HG02642 (cell line): ENCODE measurements at regions not wholly inside any gene's neighbourhood (a gene's known extent, or its start where the extent isn't known, plus 50 kb on each side); places are given as distances from the start of the nearest gene placed in this dataset.

ENCODE experiments used
- ATAC-seq: cut with Tn5 transposase; IDR thresholded peaks from one replicate; pipeline ENCODE4 v1.9.1; 2021; ENCODE audit warnings: mild to moderate bottlenecking; ENCODE audit not compliant: unreplicated experiment, poor library complexity

DNA sequence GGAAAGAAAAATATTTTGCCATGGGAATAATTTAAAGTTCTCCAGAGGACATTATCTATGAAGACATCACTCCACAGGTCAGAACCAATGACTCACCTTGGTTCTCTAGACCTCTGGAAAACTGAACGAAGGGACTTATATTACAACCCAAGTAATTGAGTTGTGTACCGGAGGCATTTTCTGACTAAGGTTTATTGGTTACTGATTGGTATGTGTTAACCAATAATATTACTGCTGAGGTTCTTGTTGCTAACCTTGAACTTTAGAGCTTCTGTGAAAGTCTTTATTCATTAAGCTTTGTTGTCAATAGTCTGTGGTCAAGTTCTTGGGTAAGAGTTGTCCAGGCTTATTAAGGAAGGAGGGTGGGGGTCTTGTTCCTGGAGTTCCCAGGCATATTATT, 78.1 kb upstream of the MTPN start:
- no peak for ATAC-seq

DNA sequence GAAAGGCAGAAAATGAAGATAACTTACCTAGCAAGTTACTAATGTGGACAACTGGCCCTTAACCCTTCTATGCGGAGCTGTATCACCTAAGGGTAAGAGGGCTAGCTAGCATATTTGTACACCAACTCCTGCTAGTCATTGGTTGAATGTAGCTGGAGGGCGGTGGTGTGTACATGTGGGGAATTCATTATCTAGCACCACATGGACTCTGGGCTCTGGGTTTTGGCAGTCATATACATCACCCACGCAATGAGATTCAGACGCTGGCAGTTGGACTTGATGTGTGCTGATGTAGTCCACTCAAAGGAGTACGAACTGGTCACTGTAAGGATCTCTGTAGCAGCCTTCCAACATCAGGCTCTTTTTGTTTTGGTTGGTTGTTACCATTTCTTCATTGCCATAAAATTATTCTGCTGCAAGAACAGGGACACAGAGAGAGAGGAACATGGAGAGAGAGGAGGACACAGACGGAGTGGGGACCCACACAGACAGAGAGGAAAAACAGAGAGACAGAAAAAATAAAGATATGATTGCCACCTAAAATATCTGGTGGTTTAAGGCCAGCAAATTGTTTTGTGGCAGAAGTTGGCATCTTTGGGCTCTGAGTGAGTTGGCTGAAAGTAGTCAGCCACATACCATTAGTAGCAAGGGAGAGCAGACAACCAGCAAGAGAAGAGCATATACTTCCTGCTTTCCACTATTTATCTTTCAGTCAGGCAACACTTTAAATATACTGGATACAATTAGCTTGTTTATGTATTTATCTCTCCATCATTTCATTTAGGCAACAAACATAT, 76.7 kb upstream of the MTPN start:
- no peak for ATAC-seq

DNA sequence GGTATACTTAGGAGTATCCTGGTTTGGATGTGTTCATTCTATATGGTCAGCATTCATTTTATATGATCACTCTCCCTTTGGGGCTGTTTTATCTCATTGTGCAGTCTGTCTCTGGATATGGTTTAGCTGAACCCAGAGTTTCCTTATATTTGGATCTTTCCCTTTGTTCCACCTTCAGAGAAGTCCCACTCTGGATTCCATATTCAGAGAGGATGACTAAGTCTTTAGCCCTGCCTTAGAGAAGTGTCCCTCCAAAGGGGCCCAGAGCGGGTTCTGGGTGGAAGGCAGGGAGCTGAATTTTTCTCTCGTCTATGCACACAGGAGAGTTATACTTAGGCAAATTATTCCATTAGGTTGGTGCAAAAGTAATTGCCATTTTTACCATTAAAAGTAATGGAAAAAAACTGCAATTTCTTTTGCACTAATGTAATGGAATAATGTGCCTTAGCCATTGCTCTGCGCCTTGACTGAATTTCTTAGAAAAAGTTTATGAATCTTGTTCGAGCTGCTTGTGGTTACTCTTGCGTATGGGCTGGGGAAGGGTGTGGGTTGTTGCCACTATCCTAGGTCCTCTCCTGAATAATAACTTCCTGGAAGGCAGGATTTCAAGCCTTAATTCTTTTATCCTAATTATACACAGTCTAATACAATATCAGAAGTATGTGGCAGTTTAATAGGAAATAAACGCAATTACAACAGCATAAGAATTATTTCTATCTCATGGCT, 74.2 kb upstream of the MTPN start:
- ATAC-seq = no peak

DNA sequence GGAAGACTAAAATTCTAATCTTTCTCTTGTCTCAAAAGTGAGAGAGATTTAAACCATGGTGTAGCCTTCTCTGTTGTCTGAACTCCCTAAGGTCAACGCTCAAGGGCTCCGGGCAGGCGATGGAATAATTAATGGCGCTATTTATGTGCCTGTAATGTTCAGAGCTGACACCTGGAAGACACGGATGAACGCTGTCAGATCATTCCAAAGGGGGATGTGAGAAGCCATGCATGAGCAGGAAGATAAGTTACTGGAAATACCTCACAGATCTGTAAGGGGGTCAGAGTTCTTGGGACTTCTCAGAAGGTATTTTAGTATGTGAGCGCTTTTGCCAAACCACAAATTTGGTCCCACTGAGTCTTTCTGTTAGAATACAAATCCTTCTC, 73.3 kb upstream of the MTPN start:
- ATAC-seq = no peak

DNA sequence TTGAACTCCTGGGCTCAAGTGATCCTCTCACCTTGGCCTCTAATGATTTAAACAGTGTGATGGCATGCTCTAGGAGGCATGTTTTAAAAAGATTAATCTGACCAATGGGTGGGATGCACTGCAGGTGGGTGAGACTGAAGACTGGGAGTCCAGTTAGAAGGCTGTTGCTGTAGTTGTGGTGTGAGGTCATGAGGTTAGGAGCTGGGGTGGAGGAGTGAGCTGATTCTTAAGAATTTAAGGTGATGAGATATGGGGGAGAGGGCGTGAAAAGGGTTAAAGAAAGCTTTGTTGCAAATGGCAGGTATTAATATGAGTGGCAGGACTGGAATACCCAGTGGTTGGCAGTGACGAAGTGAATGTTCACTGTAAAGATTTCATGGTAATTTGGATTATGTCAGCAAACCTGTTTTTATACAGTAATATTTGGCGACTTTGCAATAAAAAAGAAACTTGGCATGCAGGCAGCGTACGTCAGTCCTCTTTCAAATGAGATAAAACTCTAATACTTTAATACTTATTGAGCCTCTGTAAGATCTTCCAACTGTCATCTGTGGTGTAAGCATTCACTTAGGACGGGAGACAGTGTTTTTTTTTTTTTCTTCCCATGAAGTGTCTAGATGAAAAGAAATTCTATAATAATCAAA, 72.8 kb upstream of the MTPN start:
- no peak for ATAC-seq

DNA sequence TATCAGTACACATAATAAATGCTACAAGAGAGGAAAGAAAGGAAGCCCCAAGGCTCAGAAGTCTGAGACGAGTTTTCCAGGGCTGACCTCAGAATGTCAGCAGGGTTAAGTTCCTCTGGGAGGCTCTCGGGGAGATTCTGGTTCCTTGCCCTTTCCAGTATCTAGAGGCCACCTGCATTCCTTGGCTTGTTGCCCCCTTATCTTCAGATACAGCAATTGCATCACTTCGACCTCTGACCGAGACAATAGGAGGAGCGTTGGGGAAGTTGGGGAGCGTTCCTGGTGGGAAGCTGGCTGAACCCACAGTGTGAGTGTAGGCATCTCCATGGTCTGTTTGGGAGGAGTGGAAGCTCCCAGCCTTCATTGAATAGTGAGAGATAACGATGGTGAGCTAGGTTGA, 72.0 kb upstream of the MTPN start:
- ATAC-seq = no peak

DNA sequence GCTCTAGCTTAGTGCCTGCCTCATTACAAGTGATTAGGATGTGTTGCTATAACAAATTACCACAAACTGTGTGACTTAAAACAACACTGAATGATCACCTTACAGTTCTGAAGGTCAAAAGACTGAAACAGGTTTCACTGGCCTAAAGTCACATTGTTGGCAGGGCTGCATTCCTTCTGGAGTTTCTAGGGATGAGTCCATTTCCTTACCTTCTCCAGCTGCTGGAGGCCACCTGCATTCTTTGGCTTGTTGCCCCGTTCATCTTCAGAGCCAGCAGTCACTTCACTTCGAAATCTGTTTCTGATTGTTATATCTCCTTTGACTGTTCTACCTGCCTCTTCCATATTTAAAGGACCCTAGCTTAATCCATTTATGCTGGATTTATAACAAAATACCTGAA, 69.4 kb upstream of the MTPN start:
- no peak for ATAC-seq

DNA sequence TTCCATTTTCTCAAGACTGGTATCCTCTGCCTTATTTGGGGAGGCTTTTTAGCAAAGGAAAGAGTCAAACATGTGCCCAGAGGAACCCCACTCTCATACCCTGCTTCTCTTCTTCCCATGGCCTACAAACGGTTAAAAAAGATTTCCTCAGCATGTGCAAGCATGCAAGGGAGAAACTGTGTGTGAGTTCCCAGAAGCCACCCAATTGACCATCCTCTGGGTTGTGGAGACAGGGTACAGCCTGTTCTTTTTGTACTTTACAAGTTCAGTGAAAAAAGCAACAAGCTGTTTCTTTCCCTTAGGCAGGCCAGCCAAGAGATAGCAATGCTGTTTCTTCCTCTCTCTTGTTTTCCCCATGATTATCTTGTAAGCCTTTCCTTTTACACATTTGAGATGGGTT, 68.8 kb upstream of the MTPN start:
- no peak for ATAC-seq

DNA sequence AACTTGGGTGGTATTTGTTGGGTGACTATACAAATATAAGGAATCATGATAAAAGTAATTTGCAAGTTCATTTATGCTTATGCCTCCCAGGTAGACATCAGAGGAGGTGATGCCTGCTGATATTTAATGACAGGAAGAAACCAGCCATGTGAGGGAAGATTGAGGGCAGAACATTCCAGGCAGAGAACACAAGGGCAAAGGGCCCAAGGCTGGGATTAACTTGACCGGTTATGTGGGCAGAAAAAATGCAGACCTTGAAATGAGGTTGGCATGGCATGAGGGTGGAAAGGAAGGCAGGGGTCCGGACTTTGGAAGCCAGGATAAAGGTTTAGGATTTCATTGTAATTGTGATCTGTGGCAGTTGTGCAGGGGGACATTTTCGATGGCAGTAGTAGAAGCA, 68.0 kb upstream of the MTPN start:
- ATAC-seq = no peak

DNA sequence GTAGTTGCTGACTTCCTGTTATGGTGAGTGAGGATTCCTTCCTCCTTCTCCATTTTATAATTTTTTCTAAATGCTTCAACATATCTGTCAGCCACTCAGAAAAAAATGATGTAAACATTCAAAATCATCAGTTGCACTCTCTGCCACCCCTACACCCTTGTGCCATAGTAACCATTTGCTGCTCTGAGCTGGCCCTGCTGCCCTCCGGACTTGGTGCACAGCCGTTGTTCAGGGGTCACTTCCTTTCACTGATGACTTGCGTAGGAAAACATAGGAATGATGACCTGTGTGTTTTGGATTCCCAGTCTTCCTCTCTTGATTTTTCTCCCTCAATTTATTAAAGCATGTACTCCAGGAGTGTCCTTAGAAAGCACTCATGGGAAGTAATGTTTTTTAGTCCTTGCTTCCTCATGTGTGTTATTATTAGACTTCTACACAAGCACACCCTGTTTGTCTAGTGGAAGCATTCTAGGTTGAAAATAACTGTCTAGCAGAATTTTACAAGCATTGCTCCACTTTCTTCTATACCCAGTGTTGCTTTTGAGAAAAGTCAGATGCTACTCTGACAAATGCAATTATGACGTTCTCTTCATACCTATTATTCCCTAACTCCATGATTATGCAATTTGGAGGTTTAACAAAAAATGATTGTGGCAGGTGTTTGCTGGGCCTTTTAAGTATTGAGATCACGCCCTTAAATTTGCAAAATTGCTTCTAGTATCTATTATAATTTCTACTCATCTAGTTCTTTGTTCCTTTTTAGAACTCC, 62.6 kb upstream of the MTPN start:
- no peak for ATAC-seq

DNA sequence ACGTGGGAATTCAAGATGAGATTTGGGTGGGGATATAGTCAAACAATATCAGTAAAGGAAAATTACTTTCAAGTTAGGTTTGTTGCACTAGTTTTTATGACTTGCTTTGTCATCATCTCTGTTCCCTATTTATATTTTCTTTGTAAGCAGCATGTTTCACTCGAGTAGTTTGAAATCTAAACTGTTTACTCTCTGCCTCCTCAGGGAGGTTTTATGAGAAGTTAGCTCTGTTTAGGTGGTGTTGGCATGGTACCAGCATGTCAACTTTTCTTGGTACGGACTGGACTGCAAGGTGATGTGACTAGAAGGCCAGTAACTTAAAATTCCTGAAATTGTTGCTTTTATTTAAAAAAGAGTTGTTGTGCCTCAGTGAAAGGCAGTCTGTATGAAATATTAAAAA, 59.2 kb upstream of the MTPN start:
- no peak for ATAC-seq

DNA sequence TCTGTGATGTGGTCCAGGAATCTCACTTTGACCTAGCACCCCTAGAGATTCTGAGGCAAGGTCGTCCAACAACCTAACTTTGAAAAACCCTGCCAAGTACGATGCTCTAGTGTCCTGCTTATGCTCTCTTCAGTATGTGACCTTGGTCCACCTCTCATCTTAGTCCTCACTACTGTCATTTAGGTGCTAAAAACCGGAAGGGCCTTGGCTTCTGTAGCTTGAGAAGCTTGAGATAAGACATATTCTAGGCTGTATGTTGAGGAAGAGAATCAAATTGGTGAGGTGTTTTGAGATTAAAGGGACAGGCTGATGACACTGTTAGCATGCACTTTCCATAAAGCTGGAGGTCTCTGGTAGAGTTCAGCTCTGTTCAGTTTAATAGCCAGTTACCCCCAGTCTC, 57.0 kb upstream of the MTPN start:
- no peak for ATAC-seq

DNA sequence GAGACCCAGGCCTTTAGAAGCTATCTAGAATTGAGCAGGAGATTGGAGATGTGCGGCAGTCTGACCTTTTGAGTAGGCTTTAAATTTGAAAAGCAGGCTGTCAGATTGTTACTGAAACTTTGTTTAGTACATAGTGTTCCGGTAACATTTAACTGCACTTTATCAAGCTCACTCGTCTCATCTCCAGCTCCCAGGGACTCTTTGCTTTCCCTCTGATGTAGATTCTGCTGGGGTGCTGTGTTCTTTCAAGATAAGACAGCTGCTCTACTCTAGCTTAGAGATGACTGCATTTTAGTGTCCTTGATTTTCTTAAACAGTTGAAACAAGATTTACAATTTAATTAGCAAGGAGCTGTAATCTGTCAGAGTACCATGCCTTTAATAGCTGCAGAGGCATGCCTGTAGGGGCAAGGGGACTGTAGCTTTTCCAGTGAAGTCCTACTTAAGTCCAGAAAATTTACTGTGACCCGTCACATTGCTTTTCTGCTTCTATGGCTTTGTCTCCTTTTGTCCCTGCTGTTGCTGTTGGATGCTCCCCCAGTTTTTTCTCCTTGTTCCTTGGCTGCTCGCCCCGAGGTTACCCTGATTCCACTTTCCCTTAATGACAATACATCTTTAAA, 56.4 kb upstream of the MTPN start:
- no peak for ATAC-seq

DNA sequence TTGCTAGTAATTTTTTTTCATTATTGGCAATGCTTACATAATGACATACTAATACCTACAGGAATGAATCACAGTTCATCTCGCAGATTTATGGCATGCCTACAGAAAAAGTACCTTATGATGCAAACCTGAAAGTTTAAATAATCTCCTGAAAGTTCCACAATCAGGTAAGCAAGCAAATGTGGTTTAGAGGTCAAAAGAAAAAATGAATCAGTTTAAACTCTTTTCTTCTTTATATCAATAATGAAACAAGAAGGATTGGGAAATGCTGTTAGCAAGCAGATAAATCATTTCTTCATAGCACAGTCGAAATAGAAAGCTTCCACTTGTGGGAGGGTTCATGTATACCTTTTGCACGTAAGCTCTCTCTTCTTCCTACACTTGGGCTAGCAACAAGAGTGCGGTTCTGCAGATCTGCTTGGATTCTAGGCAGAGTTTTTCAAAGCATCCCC, 53.7 kb upstream of the MTPN start:
- ATAC-seq = peak; percentile 89

DNA sequence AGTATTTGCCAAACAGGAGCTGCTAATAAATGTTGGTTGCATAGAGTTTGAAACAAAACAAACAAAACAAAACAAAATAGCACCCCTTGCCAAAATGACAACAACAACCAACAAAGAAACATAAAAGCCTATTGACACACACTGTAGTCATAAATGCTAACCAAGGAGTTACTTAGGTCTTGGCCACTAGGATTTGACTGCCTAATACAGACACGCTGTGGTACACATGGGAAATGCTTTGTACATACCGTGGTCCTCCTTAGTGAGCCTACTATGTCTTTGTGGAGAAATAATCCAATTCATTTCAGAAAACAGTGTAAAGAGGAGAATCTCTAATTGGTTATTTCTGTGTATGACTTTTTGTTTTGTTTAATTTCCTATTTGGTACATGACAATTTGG, 53.2 kb upstream of the MTPN start:
- no peak for ATAC-seq

DNA sequence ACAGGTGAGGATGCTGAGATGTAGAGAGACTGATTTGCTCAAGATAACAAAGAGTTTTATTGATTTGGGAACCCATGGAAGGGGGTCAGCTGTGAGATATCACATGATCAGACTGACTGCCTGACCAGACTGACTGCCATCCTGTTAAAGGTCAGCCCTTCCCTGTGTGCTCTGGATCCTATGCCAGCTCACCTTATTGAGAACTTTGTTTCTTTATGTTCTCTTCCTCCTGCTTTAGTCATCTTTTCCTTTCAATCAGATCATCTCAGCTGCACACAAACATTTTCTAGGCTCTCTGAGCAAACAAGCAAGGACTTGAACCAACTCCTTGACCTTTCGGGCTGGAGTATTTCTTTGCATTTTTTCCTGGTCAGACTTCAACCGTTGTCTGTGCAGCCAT, 50.0 kb upstream of the MTPN start:
- ATAC-seq = no peak
